ENCODE measurements at regions not wholly inside any gene's neighbourhood (a gene's known extent, or its start where the extent isn't known, plus 50 kb on each side); places are given as distances from the start of the nearest gene placed in this dataset.
"Not testable (repeated sequence)": the region's sequence is repeated elsewhere in the genome, so short reads cannot be mapped to it uniquely, and the experiment has no call there.

DNA sequence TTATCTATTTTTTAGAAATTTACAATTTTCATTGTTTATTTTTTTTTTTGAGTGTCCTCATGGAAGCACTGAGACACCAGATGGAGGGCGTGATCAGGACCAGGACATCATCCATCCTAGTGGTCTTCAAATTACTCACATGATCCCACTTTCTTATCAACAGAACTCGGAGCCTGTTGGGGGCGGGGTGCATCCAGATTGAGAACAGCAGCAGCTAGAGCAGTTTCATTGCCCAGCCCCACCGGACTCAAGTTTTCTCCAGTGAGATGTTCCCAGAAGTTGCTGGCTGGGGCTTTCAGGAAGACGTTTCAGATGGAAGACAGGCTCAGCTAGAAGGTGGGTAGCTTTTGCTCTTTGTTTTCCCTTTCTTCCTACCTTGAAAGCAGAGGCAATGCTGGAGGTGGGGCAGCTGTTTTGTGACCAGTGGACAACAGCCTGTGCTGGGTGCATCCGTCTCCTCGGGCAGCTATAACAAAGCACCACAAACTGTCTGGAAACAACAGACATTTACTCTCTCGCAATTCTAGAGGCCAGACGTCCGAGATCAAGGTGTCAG, 562.1 kb downstream of the TBC1D22A start:
- no peak for DNase-seq (ENCODE audit: low read depth, low spot score)

DNA sequence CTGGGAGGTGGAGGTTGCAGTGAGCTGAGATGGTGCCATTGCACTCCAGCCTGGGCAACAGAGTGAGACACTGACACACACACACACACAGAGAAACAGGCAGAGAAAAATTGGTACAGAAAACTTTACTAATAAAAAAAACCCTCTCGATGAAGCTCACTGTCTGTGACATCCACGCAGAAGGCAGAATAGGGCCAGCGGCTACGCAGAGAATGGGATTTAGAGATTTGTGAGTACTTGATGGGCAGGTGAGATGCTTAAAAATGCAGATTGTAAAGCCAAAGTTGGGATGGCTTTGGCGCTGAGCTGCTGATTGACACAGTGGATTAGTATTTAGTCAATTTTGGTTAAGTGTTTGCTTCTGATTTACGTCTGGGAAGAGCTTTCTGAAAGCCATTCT, 561.1 kb downstream of the TBC1D22A start:
- no peak for DNase-seq (ENCODE audit: low read depth, low spot score)

DNA sequence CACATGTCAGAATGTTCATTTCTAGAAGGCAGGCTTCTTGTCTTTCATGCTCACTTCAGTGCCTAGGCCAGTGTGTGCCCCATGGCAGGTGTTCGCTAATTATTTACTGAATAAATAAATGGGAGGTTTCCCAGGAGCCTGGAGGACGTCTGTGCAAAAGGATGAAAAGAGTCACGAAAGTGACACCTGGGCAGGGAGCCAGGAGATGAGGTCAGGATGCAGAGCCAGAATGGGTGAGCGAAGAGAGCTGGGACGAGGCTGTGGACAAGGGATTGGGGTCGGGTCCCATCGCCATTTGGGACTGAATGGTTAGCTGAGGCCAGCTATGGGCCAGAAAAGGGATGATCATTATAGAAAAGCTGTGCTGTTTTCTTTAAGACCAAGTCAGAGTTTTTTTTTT, 560.4 kb downstream of the TBC1D22A start:
- DNase-seq (ENCODE audit: low read depth, low spot score): no peak

DNA sequence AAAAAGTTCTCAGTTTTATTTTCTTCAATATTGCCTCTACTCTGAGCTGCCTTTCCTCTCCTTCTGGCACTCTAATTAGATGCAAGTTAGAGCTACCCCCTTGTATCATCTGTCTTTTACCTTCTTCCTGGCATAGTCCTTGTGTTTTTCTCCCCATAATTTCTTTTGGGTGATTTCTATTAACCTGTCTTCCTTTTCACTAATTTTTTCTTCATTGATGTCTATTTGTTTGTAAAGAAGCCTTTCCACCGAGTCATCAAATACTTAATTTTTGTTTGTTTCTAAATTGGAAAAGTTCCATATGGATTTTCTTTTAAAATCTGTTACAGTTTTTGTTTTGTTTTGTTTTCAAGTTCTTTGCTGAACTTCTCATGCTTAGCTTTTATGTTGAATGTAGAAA, 558.1 kb downstream of the TBC1D22A start:
- DNase-seq (ENCODE audit: low read depth, low spot score): no peak

DNA sequence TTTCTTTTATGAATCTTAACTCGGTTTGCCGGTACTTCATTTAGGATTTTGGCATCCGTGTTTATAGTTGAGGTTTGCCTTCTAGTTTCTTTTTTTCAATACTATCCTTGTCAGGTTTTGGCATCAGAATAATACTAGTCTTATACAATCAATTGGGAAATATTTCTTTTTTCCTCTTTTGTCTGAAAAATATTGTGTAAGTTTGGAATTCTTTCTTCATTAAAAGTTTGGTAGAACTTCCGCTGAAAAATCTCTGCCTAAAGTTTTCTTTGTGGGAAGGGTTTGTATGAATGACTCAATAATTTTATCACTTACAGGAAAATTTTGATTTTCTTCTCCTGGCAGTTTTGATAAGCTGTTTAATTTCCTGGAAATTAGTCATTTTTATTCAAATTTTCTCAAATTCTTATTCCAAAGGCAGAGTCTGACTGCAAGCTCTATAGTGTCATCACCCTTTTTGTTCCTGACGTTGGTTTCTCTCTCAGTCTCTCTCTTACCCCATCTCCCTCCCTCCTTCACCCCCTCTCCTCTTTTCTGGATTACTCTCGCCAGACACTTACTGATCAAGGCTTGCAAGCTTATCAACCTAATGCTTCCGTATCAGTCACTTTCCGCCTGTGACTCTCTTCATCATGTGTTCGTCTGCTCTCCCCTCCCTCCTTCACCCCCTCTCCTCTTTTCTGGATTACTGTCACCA, 555.7 kb downstream of the TBC1D22A start:
- DNase-seq (ENCODE audit: low read depth, low spot score): no peak

DNA sequence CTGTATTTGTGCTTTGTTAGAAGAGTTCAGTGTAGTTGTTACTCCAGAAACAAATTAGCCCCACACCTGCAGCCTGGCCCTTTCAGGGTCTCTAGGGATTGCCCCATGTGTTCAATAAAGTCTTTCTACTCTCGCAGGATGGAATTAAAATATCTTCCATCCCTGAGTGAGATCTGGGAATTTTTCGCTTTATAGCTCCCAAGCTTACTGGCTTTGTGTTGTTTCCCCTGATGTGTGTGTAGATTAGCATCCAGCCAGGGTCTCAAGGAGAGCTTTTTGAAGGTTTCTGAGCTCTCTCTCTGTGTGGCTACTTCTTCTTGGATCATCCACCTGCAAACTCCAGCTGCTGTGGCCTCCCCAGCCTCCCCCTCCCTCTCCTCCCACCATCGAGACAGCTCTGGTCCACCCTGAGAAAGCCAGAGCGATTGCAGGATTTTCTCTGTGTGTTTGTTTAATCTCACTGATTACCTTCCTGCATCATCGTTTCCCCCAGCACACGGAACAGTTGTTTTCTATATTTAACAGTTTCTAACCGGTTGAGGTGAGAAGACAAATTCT, 553.5 kb downstream of the TBC1D22A start:
- DNase-seq (ENCODE audit: low read depth, low spot score): no peak

DNA sequence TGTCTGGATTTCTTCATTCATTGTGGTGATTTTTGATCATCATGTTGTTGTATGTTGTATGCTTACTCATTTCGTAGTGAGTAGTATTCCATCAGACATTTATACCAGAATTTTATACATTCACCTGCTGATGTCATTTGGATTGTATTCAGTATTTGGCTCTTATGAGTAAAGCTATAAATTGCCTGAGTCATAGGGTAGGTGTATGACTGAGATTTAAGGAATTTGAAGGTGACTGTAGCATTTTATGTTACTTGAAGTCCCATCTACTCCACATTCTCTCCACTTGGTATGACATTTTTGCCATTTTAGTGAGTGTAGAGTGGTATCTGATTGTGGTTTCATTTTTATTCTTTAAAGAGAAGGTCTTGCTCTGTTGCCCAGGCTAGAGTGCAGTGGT, 548.2 kb downstream of the TBC1D22A start:
- DNase-seq (ENCODE audit: low read depth, low spot score): no peak

DNA sequence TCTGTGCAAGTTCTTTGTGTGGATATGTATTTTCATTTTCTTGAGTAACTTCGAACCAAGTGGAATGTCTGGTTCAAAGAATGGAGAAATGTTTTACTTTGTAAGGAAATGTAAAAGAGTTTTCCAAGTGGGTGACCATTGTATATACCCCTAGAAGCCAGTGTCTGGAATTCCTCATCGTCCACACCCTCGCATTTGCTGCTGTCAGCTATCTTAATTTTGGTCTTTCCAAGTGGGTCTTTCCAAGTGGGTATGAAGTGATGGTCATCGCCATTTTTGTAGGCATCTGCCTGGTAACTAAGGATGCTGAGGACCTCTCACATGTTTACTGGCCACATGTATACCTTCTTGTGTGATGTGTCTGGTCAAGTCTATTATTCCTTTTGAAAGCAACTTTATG, 547.5 kb downstream of the TBC1D22A start:
- DNase-seq (ENCODE audit: low read depth, low spot score): no peak

DNA sequence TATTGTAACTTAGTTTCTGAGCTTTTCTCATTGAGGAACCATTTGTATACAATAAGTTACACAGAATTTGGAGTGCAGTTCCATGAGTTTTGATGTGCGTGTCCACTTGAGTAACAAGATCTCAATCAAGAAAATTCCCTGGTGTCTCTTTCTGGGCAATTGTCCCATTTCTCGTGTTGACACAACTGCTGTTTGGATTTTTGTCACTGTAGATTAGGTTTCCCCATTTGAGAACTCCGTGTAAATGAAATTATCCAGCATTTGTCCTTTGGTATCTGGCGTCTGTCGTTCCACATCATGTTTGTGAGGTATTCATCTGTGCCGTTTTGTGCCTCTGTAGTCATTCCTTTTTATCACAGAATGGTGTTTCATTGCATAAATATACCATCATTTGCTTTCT, 547.0 kb downstream of the TBC1D22A start:
- no peak for DNase-seq (ENCODE audit: low read depth, low spot score)

DNA sequence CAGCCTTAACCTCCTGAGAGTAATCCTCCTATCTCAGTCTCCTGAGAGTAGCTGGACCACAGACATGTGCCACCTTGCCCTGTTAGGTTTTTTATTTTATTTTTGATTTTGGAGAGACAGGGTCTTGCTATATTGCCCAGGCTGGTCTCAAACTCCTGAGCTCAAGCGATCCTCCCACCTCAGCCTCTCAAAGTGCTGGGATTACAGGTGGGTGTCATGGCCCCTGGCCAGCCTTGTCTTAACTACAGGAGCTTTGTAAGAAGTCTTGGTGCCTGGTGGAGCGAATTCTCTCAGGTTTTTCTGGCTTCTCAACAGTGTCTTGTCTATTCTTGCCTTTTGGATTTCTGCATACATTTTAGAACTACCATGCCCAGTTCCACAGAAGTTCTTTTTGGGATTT, 546.4 kb downstream of the TBC1D22A start:
- DNase-seq (ENCODE audit: low read depth, low spot score): no peak

DNA sequence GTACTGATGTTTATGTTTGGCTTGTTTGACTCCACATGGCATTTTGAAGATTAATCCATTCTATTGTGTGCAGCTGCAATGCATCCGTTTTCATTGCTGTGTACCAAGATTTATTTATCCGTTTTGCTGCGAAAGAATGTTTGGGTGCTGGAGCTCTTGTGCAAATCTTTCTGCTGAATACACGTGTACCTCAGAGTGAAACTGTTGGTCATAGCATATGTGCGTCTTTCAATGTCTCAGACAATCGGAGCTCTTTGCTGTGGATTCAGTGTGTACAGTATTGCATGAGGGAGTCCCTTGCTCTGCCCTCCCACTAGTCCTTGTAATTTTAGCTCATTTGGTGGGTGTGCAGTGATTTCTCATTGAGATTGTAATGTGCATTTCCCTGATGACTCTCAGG, 545.4 kb downstream of the TBC1D22A start:
- DNase-seq (ENCODE audit: low read depth, low spot score): no peak

DNA sequence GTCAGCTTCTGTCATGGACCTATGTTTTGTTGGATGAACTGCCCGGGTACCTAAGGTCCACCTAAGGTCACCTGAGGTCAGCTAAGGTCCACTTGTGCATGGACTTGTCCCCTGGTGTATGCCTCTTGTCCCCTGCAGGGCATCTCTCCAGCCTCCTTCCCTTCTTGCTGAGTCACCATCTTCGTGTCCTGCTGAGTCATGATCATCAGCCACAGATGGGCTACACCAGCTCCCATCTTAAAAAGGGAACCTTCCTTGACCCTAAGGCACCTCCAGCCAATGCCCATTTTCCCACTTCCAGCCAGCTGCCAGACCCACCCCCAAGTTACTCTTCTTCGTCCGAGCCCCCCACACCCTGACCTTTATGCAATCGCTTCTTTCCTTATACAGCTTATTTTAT, 544.9 kb downstream of the TBC1D22A start:
- no peak for DNase-seq (ENCODE audit: low read depth, low spot score)

DNA sequence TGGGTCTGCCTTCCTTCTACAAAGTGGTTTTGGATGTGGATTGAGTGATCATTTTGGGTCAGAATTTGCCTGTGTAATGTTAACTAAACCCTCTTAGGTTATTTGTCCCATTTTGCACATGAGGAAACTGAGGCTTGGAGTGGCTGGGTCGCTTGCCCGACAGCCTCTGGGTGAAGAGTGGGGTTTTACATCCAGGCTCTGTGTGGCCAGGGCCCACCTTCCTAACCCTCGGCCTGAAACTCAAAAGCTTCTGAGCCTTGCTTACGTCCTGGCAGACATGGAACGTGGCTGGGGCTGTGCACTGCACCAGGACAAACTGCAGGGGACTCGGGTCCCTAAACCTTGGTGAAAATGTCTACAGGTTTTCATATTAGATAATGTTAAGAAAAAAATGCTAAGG, 542.4 kb downstream of the TBC1D22A start:
- DNase-seq (ENCODE audit: low read depth, low spot score): no peak

DNA sequence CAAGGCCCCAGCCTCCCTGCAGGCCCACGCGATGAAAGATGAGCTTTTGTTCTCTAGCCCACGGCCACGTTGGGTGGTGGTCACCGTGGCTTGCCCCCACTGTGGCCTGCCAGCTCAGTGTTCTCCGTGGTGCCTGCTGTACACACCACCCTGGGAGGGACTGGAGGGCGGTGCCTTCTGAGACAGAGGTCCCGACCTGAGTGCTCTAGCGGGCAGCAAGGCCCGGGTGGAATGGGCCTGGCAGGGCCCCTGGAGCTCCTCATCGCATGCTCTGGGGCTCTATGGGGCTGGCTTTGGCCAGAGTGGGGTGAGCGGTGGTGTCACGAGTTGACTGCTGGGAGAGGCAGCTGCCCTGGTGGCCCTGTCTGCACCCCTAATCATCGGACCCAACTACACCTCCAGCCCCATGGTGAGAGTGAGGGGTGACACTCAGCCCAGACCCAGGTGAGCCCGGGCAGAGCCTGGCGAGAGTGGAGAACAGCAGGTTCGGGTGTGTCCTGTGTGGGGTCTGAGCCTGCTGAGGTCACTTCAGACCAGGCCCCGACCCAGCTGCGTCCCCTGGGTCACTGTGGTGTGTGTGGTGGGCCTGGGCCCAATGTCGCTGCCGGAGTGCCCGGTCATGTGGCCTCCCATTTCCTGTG, 541.9 kb downstream of the TBC1D22A start:
- DNase-seq (ENCODE audit: low read depth, low spot score): no peak

DNA sequence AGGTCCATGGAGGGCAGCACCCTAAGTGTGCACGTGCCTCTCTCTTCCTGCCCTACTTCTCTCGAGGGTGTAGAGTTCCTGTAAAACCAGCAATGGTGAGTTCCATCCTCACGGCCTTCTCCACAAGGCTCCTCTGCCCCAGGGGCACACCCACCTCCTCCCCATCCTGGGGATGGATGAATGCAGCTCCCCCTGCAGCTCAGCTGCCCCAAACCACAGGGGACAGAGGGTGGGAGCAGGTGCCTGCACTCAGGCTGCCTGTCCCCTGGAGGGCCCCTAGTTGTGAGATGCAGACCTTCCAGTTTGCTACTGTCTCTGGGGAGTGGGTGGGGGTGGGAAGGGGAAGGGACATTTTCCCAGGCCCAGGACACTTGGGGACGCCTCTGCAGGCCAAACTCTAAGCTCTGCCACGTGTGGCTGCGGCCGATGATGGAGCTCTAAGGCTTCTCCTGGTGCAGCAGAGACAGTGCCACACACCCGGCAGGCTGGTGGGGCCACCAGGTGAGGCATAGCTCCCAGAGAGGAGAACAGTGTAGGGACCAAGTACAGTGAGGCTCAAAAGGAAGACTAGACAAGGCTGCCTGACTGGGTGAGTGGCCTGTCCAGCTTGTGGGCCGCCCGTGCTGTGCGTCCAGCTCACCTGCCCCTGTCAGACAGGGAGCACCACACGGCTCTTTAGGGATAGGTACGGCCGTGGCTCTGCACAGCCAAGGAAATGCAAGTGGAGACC, 540.9 kb downstream of the TBC1D22A start:
- no peak for DNase-seq (ENCODE audit: low read depth, low spot score)

DNA sequence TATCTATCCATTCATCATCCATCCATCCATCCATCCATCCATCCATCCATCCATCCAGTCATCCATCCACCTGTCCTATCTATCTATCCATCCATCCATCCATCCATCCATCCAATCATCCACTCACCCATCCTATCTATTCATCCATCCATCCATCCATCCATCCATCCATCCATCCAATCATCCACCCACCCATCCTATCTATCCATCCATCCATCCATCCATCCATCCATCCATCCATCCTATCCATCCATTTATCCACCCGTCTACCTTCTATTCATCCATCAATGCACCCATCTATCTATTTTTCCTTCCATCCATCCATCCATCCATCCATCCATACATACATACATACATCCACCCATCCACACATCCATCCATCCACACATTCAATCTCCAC, 540.1 kb downstream of the TBC1D22A start:
- DNase-seq (ENCODE audit: low read depth, low spot score): not testable (repeated sequence)

DNA sequence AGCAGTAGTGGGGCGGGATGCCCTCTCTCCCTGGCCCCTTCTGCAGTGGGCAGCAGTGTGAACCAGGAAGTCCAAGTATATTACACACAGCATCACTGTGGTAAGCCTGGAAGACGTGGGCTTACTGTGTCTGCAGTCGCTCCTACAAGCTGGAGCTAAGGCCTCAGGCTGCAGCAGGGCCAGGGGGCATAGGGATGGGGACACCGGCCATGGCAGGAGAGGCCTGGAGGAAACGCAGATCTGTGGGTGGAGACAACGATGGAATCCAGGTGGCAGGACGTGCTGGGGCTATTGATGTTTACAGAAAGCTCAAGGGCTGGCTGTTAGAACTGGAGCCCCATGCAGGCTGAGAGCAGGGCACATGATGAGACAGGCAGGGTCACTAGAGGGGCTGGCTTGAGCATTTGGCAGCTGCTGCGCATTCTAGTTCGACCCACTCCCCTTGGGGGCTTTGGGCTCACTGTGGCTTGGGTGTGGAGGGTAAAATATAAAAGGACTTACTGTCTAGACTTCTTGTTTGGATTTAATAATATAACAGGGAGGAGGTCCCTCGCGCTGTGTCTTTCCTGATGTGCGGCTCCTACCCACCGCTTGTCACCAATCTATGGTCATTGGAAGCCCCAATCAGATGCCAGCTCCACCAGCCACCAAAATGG, 539.5 kb downstream of the TBC1D22A start:
- no peak for DNase-seq (ENCODE audit: low read depth, low spot score)

DNA sequence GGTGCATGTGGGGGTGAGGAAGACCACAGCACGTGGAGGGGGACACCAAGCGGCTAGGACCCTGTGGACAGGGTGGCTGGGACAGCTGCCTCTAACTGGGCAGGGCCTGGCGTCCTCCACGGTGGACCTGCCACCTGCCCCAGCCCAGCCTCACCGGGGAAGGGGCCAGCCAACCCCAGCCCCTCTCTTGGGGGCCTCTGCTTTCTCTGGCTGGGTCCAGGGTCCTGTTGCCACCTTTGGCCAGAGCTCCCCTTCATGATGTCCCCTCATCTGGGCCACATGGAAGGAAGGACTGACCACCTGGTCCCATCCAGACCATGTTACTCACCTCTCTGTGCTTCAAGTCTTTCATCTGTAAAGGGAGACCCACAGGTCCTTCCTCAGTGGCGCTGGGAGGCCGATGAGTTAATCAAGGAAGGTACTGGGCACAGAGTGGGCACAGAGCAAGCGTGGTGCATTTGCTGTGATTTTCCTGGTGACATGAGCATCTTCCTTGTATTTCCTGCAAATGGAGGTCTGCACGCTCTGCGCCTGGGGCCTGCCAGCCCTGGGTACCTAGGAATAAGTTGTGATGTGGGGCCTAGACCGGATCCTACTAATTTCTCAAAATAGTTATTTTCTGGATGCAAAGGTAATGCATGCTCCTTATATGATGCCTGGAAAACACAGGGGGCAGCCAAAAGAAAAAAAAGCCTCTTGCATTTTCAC, 538.4 kb downstream of the TBC1D22A start:
- no peak for DNase-seq (ENCODE audit: low read depth, low spot score)

DNA sequence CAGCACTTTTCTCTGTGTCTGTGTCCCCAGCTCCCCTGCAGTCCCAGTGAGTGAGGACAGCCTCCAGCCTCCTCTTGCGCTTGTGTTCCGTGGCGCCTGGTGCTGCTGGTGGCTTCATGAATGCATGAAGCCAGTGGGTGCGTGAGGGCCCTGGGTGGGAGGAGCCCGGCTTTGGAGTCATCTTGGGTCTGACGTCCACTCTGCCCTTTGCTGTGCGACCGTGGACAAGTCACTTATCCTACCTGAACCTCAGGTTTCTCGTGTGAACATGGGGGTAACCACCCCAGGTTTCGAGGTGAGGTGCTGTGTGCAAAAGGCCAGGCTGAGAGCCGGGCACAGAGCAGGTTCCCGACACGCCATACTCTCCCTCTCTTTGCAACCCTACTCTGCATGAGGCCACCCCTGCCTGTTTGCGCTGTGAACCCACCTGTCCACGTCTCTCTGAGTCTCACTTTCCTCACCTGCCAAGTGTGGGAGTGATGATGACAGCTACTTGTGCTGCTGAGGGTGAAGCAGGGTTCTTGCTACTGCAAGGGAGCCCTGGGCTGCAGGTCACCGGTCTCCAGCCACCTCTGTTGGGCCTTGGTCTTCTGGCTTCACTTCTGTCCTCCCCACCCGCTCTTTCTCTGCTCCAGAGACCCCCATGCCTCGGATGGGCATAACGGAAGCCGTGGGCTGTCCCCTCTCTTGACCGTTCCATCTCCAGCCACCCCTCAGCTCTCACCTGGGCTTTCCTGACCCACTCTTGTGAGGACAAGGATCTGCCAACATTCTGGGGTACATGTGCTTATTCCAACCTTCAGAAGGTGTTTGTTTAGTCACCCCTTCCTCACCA, 537.6 kb downstream of the TBC1D22A start:
- no peak for DNase-seq (ENCODE audit: low read depth, low spot score)

DNA sequence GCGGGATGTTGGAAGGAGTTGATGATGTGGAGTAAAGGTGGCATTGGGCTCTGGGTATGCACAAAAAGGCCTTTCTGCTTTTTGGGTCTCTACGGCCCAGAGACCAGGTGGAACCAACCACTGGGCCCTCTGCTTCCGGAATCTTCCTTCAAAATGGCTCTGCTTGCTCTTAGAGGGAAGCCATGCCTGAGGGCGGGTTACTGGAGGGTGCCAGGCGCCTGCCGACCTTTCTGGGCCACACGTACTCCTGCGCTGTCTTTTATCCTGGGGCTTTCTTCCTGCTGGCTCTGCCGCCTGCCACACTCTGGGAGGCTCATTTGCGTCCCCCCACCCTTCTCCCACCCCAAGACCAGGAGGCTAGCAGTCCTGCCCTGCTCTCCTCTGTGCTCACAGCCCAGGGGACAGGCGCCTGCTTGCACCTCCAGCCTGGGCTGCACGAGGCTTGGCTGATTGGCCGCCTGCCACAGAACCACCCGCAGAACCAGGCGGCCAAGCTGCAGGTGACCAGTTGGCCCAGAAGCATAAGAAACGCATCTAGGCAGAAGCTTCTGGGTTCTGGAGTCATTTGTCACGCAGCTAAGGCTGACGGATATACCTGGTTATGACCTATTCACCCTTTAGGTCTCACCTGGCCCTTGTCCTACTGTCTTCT, 536.9 kb downstream of the TBC1D22A start:
- DNase-seq (ENCODE audit: low read depth, low spot score): no peak
